GM13976 (cell line): ENCODE measurements at regions not wholly inside any gene's neighbourhood (a gene's known extent, or its start where the extent isn't known, plus 50 kb on each side); places are given as distances from the start of the nearest gene placed in this dataset.
"Not testable (repeated sequence)": the region's sequence is repeated elsewhere in the genome, so short reads cannot be mapped to it uniquely, and the experiment has no call there.

ENCODE experiments used
- DNase-seq: peaks from one replicate; pipeline ENCODE4 v3.0.0; 2012; ENCODE audit warnings: low spot score
- in situ Hi-C: fragments of 300-500 bp; cut with MboI; formaldehyde crosslinking; loops from one replicate; pipeline ENCODE4 v1.12.0; 2022; ENCODE audit warnings: low sequenced_read_pairs, mixed read lengths, inconsistent platforms; ENCODE audit not compliant: unreplicated experiment
- TF ChIP-seq, protein P1 (sequence below): IDR thresholded peaks from 2 replicates; pipeline ENCODE4 v1.5.1; 2012; ENCODE audit warnings: borderline replicate concordance, mild to moderate bottlenecking; ENCODE audit not compliant: insufficient read depth; ENCODE audit errors: extremely low read depth, missing control alignments, control extremely low read depth

DNA sequence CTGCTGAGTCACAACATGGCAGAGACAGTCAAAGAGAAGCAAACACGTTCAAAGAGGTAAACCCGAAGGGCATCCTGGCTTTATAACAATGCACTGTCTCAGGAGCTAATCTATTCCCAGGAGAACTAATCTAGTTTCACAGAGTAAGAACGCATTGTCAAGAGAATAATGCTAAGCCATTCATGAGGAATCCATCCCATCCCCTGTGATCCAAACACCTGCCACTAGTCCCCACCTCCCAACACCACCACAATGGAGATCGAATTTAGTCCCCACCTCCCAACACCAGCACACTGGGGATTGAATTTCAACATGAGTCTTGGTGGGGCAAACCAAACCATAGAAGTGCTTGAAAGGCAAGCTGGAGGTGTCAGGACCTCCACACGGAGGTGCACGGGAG lies 231.5 kb upstream of the ID4 start:
- no peak for DNase-seq
- in situ Hi-C loops, result no loop called here

DNA sequence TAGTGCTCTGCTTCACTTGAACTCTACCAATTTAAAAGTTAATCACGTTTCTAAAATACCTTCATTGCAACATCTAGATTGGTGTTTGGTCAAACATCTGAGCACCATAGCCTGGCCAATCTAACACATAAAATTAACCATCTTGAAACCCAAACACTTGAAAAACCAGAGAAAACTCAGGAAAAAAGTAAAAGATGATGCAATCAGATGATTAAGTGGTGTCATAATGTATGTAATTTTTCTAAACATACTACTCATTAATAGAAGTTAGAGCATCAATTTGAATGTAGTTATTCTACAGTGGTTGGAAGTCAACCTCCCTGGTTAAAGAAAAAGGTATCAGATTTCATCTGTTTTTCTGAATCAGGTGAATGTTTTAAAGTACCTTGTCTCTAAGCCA lies 228.6 kb upstream of the ID4 start:
- DNase-seq, result no peak
- in situ Hi-C loops, result no loop called here
- TF ChIP-seq, protein P1, sequence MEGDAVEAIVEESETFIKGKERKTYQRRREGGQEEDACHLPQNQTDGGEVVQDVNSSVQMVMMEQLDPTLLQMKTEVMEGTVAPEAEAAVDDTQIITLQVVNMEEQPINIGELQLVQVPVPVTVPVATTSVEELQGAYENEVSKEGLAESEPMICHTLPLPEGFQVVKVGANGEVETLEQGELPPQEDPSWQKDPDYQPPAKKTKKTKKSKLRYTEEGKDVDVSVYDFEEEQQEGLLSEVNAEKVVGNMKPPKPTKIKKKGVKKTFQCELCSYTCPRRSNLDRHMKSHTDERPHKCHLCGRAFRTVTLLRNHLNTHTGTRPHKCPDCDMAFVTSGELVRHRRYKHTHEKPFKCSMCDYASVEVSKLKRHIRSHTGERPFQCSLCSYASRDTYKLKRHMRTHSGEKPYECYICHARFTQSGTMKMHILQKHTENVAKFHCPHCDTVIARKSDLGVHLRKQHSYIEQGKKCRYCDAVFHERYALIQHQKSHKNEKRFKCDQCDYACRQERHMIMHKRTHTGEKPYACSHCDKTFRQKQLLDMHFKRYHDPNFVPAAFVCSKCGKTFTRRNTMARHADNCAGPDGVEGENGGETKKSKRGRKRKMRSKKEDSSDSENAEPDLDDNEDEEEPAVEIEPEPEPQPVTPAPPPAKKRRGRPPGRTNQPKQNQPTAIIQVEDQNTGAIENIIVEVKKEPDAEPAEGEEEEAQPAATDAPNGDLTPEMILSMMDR, result no peak

More for the DNA sequence above, 231.5 kb upstream of the ID4 start:
- TF ChIP-seq, protein P1, result no peak

DNA sequence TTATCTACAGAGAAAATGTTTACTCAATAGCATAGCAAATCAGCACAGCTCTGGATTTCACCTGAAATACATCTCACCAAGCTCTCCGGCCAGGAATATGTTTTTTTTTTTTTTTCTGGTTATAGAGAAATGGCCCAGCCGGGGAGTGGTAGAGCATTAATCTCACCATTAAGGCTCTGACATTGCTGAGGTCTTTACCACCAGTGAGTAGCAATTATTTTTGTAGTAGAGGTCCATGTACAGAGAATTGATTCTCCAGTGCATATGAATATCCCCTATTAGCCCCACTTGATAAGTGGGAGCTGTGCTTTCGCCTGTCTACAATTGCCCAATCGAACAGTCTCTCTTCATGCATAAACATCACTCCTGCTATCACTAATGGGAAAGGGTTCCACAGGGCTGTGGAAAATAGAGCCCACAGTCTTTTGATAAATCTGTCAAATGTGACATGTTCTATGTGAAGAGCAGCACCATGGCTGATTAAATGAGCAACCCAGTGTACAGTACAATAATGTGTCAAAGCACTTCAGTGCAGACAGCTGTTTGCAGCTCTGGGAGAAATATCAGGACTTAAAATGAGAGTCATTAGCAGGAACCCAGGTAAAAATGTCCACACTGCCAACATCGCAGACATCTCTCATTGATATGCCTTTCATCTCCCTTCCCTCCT lies 227.1 kb upstream of the ID4 start:
- TF ChIP-seq, protein P1, result no peak
- in situ Hi-C loops, result no loop called here
- DNase-seq, result no peak

DNA sequence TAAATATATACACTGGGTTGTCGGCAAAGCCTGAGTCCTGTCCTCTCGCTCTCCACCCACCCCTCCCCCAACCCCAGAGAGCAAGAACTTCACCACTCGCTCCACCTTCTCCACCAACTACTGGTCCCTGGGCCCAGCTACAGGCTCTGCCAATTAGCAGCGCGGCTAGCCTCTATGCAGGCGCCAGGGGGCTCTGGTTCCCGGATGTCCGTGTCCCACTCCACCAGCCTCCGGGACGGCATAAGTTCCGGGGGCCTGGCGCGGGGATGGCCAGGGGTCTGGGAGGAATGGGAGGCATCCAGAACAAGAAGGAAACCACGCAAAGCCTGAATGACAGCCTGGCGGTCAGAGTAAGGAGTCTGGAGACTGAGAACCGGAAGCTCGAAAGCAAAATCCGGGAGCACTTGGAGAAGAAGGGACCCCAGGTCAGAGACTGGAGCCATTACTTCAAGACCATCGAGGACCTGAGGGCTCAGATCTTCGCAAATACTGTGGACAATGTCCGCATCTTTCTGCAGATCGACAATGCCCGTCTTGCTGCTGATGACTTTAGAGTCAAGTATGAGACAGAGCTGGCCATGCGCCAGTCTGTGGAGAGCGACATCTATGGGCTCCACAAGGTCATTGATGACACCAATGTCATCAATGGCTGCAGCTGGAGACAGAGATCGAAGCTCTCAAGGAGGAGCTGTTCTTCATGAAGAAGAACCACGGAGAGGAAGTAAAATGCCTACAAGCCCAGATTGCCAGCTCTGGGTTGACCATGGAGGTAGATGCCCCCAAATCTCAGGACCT lies 224.3 kb upstream of the ID4 start:
- DNase-seq, in situ Hi-C loops: not testable (repeated sequence)

DNA sequence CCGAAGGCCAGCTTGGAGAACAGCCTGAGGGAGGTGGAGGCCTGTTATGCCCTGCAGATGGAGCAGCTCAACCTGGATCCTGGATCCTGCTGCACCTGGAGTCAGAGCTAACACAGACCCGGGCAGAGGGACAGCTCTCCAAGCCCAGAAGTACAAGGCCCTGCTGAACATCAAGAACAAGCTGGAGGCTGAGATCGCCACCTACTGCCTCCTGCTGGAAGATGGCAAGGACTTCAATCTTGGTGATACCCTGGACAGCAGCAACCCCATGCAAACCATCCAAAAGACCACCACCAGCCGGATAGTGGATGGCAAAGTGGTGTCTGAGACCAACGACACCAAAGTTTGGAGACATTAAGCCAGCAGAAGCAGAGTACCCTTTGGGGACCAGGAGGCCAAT lies 223.5 kb upstream of the ID4 start:
- no peak for DNase-seq
- in situ Hi-C loops, result no loop called here
- TF ChIP-seq, protein P1, result no peak

DNA sequence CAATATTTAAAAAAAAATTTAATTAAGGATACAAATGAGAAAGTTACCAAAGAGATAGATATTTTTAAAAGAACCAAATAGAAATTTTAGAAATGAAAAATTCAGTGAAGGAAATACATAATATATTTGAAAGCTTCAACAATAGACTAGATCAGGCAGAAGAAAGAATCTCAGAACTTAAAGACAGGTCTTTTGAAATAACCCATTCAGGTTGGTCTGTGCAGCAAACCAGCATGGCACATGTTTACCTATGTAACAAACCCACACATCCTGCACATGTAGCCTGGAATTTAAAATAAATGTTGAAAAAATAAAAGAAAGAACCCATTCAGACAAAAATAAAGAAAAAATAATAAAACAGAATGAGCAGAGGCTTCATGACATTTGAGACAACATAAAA lies 221.1 kb upstream of the ID4 start:
- DNase-seq, result no peak
- in situ Hi-C loops, result no loop called here
- TF ChIP-seq, protein P1, result no peak

DNA sequence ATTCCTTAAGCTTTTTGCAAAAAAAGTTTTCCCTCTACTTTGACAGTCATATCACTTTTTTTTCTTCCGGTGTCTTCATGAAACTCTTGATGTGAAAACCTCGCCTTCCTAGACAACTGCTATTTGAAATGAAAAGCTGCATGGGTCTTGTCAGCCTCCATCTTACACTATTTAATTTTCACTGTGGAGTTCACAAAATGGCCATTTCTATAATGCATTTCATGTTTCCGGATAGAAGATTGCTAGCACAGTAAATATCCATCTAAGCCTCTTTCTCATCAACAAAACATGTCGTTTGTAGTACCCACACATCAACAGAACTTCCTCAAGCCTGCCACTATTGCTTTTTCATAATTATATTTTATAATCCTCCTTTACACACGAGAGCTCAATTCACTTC lies 204.9 kb upstream of the ID4 start:
- TF ChIP-seq, protein P1, result no peak
- in situ Hi-C loops, result no loop called here
- DNase-seq, result no peak
